T-helper 2 cell treated with Interferon-gamma antibody and Interleukin-4, amounts not matched to agents 100 ng/mL and 5 ng/mL, for 36 hours (primary cell): ENCODE measurements at regions not wholly inside any gene's neighbourhood (a gene's known extent, or its start where the extent isn't known, plus 50 kb on each side); places are given as distances from the start of the nearest gene placed in this dataset.
"Not testable (repeated sequence)": the region's sequence is repeated elsewhere in the genome, so short reads cannot be mapped to it uniquely, and the experiment has no call there.

ENCODE experiments used
- intact Hi-C: fragments of 100-400 bp; cut with micrococcal nuclease; formaldehyde crosslinking; loops from one replicate; pipeline ENCODE4 v1.15.1; 2023

- intact Hi-C loops, result no loop called here
Observed at GRCh38 chr15:59791755-59792154, 102.6 kb upstream of the BNIP2 start.

- intact Hi-C loops, result no loop called here
Observed at GRCh38 chr15:59791079-59791478, 102.0 kb upstream of the BNIP2 start.

DNA sequence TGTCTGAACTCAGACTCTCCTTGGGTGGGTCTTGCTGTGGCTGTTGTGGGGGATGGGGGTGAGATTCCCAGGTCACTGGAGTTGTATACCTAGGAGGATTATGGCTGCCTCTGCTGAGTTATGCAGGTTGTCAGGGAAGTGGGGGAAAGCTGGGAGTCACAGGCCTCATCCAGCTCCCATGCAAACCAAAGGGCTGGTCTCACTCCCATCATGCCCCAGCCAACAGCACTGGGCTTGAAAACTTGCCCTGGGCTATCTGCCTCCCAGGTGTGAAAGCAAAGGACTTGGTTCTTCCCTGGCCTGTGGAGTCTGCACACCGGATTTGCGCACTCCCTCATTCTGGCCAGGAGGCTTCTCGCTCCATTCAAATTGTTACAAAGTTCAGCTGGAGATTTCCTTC is 97.3 kb upstream of the BNIP2 start:
- intact Hi-C loops, result not testable (repeated sequence)

DNA sequence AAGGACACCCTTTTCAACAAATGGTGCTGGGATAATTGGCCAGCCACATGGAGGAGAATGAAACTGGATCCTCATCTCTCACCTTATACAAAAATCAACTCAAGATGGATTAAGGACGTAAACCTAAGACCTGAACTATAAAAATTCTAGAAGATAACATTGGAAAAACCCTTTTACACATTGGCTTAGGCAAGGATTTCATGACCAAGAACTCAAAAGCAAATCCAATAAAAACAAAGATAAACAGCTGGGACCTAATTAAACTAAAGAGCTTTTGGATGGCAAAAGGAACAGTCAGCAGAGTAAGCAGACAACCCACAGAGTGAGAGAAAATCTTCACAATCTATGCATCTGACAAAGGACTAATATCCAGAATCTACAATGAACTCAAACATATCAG is 96.9 kb upstream of the BNIP2 start:
- intact Hi-C loops, result not testable (repeated sequence)

DNA sequence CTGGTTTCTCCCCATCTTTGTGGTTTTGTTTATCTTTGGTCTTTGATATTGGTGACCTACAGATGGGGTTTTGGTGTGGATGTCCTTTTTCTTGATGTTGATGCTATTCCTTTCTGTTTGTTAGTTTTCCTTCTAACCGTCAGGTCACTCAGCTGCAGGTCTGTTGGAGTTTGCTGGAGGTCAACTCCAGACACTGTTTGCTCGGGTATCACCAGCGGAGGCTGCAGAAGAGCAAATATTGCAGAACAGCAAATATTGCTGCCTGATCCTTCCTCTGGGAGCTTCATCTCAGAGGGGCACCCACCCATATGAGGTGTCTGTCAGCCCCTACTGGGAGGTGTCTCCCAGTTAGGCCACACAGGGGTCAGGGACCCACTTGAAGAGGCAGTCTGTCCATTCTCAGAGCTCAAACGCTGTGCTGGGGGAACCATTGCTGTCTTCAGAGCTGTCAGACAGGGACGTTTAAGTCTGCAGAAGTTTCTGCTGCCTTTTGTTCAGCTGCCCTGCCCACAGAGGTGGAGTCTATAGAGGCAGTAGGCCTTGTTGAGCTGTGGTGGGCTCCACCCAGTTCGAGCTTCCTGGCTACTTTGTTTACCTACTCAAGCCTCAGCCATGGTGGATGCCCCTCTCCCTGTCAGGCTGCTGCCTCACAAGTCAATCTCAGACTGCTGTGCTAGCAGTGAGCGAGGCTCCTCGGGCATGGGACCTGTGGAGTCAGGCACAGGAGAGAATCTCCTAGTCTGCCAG is 94.8 kb upstream of the BNIP2 start:
- intact Hi-C loops, result not testable (repeated sequence)

DNA sequence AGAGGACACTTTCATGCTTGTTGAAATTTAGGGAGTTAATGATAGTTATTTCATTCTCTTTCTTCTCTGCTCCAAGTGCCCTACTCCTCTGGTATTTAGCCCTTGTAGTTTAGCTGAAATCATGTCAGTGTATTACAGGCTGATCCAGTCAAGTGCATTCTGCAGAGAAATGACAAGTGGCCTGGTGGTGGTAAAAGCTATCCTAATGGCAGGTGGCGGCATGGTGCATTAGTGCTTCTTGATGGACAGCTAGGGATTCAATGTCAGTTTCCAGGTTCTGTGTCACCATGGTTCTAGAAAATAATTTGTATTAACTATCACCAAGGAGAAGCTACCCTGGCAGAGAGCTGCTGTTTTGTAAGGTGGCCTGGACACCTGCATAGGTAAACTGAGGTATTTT is 90.0 kb upstream of the BNIP2 start:
- intact Hi-C loops, result no loop called here

- intact Hi-C loops, result no loop called here
Observed at GRCh38 chr15:59764775-59765174, 75.7 kb upstream of the BNIP2 start.

DNA sequence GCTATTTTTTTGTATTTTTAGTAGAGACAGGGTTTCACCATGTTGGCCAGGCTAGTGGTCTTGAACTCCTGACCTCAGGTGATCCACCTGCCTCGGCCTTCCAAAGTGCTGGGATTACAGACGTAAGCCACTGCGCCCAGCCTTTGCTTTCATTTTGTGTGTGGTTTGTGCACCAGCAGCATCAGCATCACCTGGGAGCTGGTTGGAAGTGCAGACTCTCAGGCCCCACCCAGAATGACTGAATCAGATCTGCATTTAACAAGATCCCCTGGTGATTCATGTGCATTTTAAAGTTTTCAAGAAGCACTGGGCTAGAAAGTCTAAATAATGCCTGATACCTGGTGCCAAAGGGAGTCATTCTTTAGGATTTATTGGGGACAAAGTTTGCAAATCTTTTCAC is 73.4 kb upstream of the BNIP2 start:
- intact Hi-C loops, result no loop called here

- intact Hi-C loops, result not testable (repeated sequence)
Observed at GRCh38 chr15:59760256-59760655, 71.1 kb upstream of the BNIP2 start.

DNA sequence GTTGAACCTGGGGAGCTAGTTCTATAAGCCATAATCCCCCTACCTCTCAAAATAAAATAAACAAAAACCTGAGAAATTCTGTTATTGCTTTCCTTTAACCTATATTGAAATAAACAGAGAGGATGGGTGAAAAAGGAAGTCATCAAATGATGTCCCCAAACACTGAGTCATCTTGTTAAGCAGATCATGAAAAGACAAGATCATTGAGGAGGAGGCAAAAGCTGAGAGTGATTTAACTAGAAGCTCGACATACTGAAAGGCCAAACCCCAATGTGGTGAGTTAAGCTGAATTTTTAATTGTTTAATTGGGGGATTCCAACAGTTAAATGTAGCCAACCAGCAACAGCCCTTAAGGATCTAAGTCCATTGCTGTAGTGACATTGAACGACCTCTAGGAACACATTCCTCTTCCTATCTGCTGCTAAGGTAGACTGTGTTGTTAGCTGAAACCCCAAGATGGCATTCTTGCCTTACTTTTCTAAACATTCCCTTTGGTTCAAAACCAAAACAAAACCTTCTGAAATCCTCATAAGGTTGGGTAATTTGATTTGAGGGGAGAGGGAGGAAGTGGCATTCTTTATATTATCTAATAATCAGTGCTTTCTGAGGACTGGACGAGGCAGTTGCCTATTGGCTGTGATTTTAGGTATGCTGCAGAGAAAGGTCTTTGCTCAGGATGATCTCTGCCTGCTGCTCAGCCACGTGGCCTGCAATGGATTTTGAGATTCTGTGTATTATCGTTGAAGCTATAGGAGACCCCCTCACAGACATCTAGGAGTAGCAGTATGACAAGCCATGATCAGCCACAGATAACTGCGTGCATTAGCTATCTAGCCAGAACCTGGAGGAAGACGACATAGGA is 62.7 kb upstream of the BNIP2 start:
- intact Hi-C loops, result loop anchor here (5.0 to 10.0 kb wide), 4 partner anchors 166 to 576 kb away; no protein-coding TSS in a partner anchor

- intact Hi-C loops, result no loop called here
Observed at GRCh38 chr15:59746777-59747176, 57.7 kb upstream of the BNIP2 start.

- intact Hi-C loops, result no loop called here
Observed at GRCh38 chr15:59741274-59741906, 52.3 kb upstream of the BNIP2 start.

DNA sequence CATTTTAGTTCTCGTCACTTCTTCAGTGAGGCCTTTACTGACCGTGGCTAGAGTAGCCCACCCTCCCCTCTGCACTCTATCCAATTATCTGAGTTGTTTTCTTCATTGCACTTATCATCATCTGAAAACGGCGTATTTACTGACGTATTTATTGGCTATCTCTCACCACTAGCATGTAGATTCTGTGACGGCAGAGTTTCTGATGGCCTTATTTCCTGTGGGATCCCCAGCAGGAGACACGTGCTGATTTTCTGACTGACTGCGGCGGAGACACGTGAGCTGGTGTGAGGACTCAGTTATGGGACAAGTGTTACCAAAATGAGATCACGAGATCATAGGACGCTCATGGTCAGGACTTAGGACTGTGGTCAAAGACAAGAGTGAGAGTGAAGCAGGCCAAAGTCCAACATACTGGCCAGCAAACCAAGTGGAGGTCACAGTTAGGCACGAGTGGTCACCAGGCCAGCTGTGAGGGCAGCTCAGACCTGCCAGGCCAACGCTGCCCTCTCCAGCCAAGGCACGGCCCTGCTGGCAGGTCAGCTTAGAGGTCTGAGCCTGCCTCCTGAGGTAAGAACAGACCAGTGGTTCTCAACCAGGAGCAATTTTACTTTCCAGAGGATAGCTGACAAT is 50.6 kb upstream of the BNIP2 start:
- intact Hi-C loops, result no loop called here
